ENCODE measurements at regions not wholly inside any gene's neighbourhood (a gene's known extent, or its start where the extent isn't known, plus 50 kb on each side); places are given as distances from the start of the nearest gene placed in this dataset.
A peak's percentile ranks its signal among the peaks of the same experiment; 100 is the strongest.
"Not testable (repeated sequence)": the region's sequence is repeated elsewhere in the genome, so short reads cannot be mapped to it uniquely, and the experiment has no call there.

DNA sequence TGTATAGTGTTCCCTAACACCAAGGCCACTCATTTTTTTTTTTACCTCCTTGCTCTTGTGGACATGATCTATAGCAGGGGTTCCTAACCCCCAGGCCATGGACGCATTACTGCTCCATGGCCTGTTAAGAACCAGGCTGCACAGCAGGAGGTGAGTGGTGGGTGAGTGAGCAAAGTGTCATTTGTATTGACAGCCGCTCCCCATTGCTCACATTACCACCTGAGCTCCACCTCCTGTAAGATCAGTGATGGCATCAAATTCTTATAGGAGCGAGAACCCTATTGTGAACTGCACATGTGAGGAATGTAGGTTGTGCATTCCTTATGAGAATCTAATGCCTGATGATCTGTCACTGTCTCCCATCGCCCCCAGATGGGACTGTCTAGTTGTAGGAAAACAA is 342.0 kb downstream of the SOX9 start:
- Histone ChIP-seq H3K9ac (ENCODE audit: low read depth in 1 of 2, low read length in 2 of 2) (no peak overlapping the region), H3K4me3 (ENCODE audit: low read depth in 1 of 2, low read length in 2 of 2) (no peak overlapping the region), H3K27me3 (ENCODE audit: control insufficient read depth in 1 of 2, insufficient read depth in 2 of 2, low read length in 2 of 2) (no peaks in the 10 kb centered on the region), H3K4me1 (ENCODE audit: control insufficient read depth in 1 of 2, insufficient read depth in 2 of 2, low read length in 2 of 2) (peaks cover 34 to 52% of the 10 kb centered on the region in 2 donors), H3K9me3 (ENCODE audit: control insufficient read depth in 1 of 2, low read length in 2 of 2) (no peaks in the 10 kb centered on the region), H3K36me3 (ENCODE audit: control insufficient read depth in 1 of 2, insufficient read depth in 2 of 2, low read length in 2 of 2) (no peaks in the 10 kb centered on the region), H3K27ac (ENCODE audit: low read depth, low read length) (no peak overlapping the region)

DNA sequence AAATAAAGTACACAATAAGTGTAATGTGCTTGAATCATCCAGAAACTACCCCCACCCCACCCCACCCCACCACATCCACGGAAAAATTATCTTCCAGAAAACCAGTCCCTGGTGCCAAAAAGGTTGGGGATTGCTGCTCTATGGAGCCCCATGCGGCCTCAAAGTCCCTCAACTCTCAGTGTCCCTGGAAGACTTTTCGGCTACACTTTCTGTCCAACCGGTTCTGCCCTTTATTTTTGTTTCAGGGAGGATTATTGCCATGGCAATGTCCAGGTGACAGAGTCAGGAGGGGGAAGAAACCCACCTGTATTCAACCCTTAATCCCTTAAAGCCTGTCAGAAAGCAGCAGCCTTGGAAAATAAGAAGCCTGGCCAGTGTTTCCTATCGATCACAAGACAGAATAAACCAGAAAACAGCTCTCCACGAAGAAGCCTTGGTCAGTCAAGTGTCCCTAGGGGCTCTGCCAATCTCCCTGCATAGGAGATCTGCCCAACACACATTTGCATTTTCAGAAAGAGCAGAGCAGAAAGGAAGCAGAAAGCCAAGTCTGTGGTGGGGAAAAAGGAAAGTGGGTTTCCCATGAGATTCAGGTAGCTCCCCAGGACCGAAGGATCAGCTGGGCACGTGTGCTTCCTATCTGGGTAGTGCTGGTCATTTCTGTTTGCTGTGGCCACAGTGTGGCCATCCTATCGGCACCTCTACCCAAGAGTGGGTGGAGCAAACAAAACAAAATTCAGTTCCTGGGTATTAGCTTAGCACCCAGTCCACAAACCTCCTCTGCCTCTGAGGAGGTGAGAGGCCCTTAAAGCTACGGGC is 342.7 kb downstream of the SOX9 start:
- peaks cover 41 to 52% of the 10 kb centered on the region in 2 donors for H3K4me1 ChIP-seq (ENCODE audit: control insufficient read depth in 1 of 2, insufficient read depth in 2 of 2, low read length in 2 of 2)
- no peaks in the 10 kb centered on the region for H3K27me3 ChIP-seq (ENCODE audit: control insufficient read depth in 1 of 2, insufficient read depth in 2 of 2, low read length in 2 of 2)
- no peak overlapping the region for H3K4me3 ChIP-seq (ENCODE audit: low read depth in 1 of 2, low read length in 2 of 2)
- H3K27ac ChIP-seq (ENCODE audit: low read depth, low read length), result no peak overlapping the region
- no peaks in the 10 kb centered on the region for H3K9me3 ChIP-seq (ENCODE audit: control insufficient read depth in 1 of 2, low read length in 2 of 2)
- H3K9ac ChIP-seq (ENCODE audit: low read depth in 1 of 2, low read length in 2 of 2), result peak overlapping the region in 1 of 2 donors; percentile 43
- H3K36me3 ChIP-seq (ENCODE audit: control insufficient read depth in 1 of 2, insufficient read depth in 2 of 2, low read length in 2 of 2), result no peaks in the 10 kb centered on the region

DNA sequence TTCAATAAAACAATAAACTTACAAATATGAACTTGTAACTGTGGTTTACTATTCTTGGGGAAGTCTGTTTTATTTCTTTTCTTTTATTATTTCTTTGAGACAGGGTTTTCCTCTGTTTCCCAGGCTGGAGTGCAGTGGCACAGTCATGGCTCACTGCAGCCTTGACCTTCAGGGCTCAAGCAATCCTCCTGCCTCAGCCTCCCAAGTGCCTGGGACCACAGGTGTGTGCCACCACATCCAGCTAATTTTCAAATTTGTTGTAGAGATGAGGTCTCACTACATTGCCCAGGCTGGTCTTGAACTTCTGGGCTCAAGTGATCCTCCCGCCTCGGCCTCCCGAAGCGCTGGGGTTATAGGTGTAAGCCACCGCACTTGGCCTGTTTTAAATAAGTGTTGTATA is 343.4 kb downstream of the SOX9 start:
- H3K27me3 ChIP-seq (ENCODE audit: control insufficient read depth in 1 of 2, insufficient read depth in 2 of 2, low read length in 2 of 2); H3K27ac ChIP-seq (ENCODE audit: low read depth, low read length); H3K4me3 ChIP-seq (ENCODE audit: low read depth in 1 of 2, low read length in 2 of 2); H3K9me3 ChIP-seq (ENCODE audit: control insufficient read depth in 1 of 2, low read length in 2 of 2); H3K9ac ChIP-seq (ENCODE audit: low read depth in 1 of 2, low read length in 2 of 2); H3K36me3 ChIP-seq (ENCODE audit: control insufficient read depth in 1 of 2, insufficient read depth in 2 of 2, low read length in 2 of 2): not testable (repeated sequence)
- H3K4me1 ChIP-seq (ENCODE audit: control insufficient read depth in 1 of 2, insufficient read depth in 2 of 2, low read length in 2 of 2), result peaks cover 40 to 55% of the 10 kb centered on the region in 2 donors

DNA sequence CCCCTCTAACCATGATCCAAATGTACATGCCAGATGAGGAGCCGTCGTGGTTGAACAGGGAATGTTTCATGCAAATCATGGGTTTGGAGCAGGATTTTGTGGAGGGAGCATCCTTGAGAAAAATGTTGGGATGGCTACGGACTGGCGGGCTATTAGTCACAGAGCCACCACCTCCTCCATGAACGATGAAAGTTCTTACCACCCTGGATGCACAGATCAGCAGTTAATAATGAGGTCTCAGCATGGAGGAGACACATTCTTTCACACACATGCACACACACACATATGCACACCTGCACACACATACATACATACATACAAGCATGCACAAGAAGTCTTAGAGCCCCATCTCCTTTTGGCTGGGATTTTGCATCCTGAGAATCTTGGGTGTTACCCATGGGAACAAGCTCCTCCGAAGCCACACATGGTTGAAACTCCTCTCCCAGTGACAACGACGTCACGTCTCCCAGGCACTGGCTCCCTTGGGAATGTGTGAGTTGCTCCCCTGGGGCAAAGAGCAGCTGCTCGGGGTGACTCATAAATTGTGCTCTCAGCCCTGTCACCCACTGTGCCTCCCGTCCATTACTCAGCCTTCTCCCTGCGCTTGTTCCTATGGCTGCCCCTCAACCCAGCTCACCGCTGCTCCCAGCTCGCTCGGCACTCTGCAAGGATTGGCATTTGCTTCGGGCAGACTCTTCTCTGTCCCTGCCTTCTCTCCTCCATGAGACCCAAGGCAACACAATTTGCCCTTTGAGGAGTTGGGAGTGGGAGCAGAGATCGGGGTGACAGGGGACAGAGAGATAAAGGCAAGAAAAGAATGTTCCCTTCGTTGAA is 344.6 kb downstream of the SOX9 start:
- H3K4me1 ChIP-seq (ENCODE audit: control insufficient read depth in 1 of 2, insufficient read depth in 2 of 2, low read length in 2 of 2), result peaks cover 37 to 53% of the 10 kb centered on the region in 2 donors
- H3K4me3 ChIP-seq (ENCODE audit: low read depth in 1 of 2, low read length in 2 of 2), result peak overlapping the region in 1 of 2 donors; percentile 16
- no peaks in the 10 kb centered on the region for H3K27me3 ChIP-seq (ENCODE audit: control insufficient read depth in 1 of 2, insufficient read depth in 2 of 2, low read length in 2 of 2)
- H3K36me3 ChIP-seq (ENCODE audit: control insufficient read depth in 1 of 2, insufficient read depth in 2 of 2, low read length in 2 of 2), result no peaks in the 10 kb centered on the region
- H3K27ac ChIP-seq (ENCODE audit: low read depth, low read length), result peak overlapping the region; percentile 76
- H3K9me3 ChIP-seq (ENCODE audit: control insufficient read depth in 1 of 2, low read length in 2 of 2), result no peaks in the 10 kb centered on the region
- peak overlapping the region; percentile 61 to 67 for H3K9ac ChIP-seq (ENCODE audit: low read depth in 1 of 2, low read length in 2 of 2)

DNA sequence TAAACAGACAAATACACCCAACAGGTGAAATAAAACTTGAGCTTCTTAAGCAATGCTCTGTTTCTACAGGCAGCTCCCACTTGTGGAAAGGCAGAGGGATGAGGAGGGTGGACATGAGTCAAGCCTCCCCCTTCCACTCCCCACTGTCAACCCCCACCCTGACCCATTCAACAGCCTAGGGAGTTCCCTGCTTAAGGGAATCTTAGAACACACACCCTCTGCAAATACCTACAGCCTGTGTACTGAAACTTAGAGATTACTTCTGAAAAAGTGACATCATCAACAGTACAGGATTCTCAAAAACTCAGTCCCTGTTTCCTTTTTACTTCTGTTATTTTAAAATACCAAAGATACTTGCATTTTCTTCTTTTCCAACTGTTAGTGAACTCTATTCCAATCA is 345.4 kb downstream of the SOX9 start:
- Histone ChIP-seq H3K4me1 (ENCODE audit: control insufficient read depth in 1 of 2, insufficient read depth in 2 of 2, low read length in 2 of 2) (peaks cover 39 to 53% of the 10 kb centered on the region in 2 donors), H3K36me3 (ENCODE audit: control insufficient read depth in 1 of 2, insufficient read depth in 2 of 2, low read length in 2 of 2) (no peaks in the 10 kb centered on the region), H3K9ac (ENCODE audit: low read depth in 1 of 2, low read length in 2 of 2) (peak overlapping the region; percentile 61 to 67), H3K27me3 (ENCODE audit: control insufficient read depth in 1 of 2, insufficient read depth in 2 of 2, low read length in 2 of 2) (no peaks in the 10 kb centered on the region), H3K9me3 (ENCODE audit: control insufficient read depth in 1 of 2, low read length in 2 of 2) (no peaks in the 10 kb centered on the region), H3K27ac (ENCODE audit: low read depth, low read length) (peak overlapping the region; percentile 76), H3K4me3 (ENCODE audit: low read depth in 1 of 2, low read length in 2 of 2) (no peak overlapping the region)

DNA sequence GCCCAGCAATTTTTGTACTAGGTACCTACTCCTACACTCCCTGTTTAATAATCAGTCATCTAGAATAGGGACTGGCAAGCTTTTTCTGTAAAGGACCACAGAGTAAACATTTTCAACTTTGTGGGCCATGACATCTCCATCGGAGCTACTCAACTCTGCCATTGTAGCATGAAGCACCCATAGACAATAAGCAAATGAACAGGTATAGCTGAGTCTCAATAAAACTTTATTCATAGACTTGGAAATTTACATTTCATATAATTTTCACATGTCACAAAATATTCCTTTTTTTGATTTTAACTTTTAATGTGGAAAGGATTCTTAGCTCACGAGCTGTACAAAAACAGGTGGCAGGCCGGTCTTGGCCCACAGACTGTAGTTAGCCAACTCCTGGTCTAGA is 345.8 kb downstream of the SOX9 start:
- Histone ChIP-seq H3K9ac (ENCODE audit: low read depth in 1 of 2, low read length in 2 of 2) (no peak overlapping the region), H3K36me3 (ENCODE audit: control insufficient read depth in 1 of 2, insufficient read depth in 2 of 2, low read length in 2 of 2) (no peaks in the 10 kb centered on the region), H3K27ac (ENCODE audit: low read depth, low read length) (no peak overlapping the region), H3K4me3 (ENCODE audit: low read depth in 1 of 2, low read length in 2 of 2) (no peak overlapping the region), H3K4me1 (ENCODE audit: control insufficient read depth in 1 of 2, insufficient read depth in 2 of 2, low read length in 2 of 2) (peaks cover 41 to 55% of the 10 kb centered on the region in 2 donors), H3K9me3 (ENCODE audit: control insufficient read depth in 1 of 2, low read length in 2 of 2) (no peaks in the 10 kb centered on the region), H3K27me3 (ENCODE audit: control insufficient read depth in 1 of 2, insufficient read depth in 2 of 2, low read length in 2 of 2) (no peaks in the 10 kb centered on the region)

DNA sequence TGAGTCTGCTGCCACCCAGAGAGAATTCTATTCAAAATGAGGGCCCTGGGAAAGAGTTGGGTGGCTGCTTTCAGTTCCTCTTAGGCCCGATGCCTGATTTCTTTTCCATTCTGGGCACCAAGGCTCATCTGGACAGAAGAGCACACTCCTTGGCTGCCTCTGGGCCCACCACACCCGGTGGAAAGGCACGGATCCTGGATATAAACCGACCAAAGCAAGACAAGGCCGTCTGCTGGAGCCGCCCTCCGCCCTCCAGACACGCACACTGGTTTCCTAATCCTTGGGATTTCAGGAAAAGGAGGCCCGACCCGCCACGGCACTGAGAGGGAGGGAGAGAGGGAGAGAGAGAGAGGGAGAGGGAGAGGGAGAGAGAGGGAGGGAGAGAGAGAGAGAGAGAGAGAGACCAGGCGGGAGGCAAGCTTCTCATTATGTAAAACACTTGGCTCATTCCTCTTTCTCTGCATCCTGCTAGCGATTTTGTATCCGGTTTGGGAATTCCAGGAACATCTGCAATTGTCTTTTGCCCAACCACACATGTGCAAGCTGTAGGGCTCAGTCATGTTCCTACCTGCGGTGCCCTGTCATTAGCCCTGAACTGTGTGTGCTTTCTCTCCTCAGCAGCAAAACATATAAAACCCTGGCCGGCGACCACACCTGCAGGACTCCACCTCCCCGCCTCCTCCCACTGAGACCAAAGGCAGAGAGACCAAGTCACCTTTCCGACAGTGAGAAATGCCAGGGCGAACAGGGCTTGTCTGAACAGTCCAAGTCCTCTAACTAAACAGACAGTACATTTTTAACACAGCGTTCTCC is 347.2 kb downstream of the SOX9 start:
- H3K36me3 ChIP-seq (ENCODE audit: control insufficient read depth in 1 of 2, insufficient read depth in 2 of 2, low read length in 2 of 2), result no peaks in the 10 kb centered on the region
- H3K9ac ChIP-seq (ENCODE audit: low read depth in 1 of 2, low read length in 2 of 2), result peak overlapping the region; percentile 57 to 70
- H3K9me3 ChIP-seq (ENCODE audit: control insufficient read depth in 1 of 2, low read length in 2 of 2), result no peaks in the 10 kb centered on the region
- no peaks in the 10 kb centered on the region for H3K27me3 ChIP-seq (ENCODE audit: control insufficient read depth in 1 of 2, insufficient read depth in 2 of 2, low read length in 2 of 2)
- H3K4me1 ChIP-seq (ENCODE audit: control insufficient read depth in 1 of 2, insufficient read depth in 2 of 2, low read length in 2 of 2), result peaks cover 51 to 67% of the 10 kb centered on the region in 2 donors
- H3K27ac ChIP-seq (ENCODE audit: low read depth, low read length), result peak overlapping the region; percentile 39
- peak overlapping the region; percentile 33 to 43 for H3K4me3 ChIP-seq (ENCODE audit: low read depth in 1 of 2, low read length in 2 of 2)

DNA sequence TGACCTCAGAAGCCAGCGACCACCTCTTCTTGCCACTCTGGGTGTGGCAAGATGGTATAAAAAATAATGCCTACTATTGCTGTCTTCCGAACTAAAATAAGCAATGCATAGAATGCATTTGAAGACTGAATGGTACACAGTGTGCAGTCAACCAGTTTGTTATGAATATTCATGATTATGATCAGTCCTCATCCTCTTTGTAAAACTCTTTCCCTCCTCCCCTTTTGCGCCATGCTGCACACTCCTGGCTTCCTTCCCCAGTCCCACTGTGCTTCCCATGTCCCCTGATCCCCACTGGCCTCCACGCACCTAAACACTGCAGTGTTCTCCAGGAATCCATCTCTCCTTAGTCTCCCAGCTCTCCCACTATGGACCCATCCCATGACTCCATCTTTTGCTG is 348.0 kb downstream of the SOX9 start:
- Histone ChIP-seq H3K27me3 (ENCODE audit: control insufficient read depth in 1 of 2, insufficient read depth in 2 of 2, low read length in 2 of 2) (no peaks in the 10 kb centered on the region), H3K9ac (ENCODE audit: low read depth in 1 of 2, low read length in 2 of 2) (peak overlapping the region in 1 of 2 donors; percentile 57), H3K36me3 (ENCODE audit: control insufficient read depth in 1 of 2, insufficient read depth in 2 of 2, low read length in 2 of 2) (no peaks in the 10 kb centered on the region), H3K4me3 (ENCODE audit: low read depth in 1 of 2, low read length in 2 of 2) (peak overlapping the region in 1 of 2 donors; percentile 33), H3K4me1 (ENCODE audit: control insufficient read depth in 1 of 2, insufficient read depth in 2 of 2, low read length in 2 of 2) (peaks cover 49 to 67% of the 10 kb centered on the region in 2 donors), H3K27ac (ENCODE audit: low read depth, low read length) (no peak overlapping the region), H3K9me3 (ENCODE audit: control insufficient read depth in 1 of 2, low read length in 2 of 2) (no peaks in the 10 kb centered on the region)

DNA sequence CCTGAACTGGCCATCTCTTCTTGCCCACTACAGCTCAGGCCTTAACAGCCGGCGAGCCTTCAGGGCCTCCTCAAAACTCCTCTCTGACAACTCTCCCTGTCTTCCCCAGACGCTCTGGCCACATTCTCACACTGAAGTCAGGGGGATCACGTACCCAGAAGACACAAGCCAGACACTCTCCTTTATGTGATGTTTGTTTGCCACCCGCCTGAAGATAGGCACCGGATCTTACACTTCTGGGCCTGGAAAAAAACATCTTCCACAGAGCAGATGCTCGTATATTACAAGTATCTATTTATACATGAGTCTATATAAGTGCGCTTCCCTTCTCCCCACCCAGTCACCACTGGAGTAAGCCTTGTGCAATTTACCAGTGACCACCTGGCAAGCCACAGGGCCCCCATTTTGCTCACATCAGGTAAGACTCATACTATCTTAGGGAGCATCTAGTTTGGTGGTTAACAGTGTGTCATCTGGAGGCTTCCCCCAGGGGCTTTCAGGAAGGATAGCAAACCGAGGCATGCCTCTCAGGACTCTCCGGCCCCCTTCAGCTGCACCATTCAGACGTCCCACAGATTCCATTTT is 349.4 kb downstream of the SOX9 start:
- Histone ChIP-seq H3K27me3 (ENCODE audit: control insufficient read depth in 1 of 2, insufficient read depth in 2 of 2, low read length in 2 of 2) (no peaks in the 10 kb centered on the region), H3K4me3 (ENCODE audit: low read depth in 1 of 2, low read length in 2 of 2) (no peak overlapping the region), H3K9me3 (ENCODE audit: control insufficient read depth in 1 of 2, low read length in 2 of 2) (no peaks in the 10 kb centered on the region), H3K36me3 (ENCODE audit: control insufficient read depth in 1 of 2, insufficient read depth in 2 of 2, low read length in 2 of 2) (no peaks in the 10 kb centered on the region), H3K4me1 (ENCODE audit: control insufficient read depth in 1 of 2, insufficient read depth in 2 of 2, low read length in 2 of 2) (peaks cover 42 to 66% of the 10 kb centered on the region in 2 donors), H3K27ac (ENCODE audit: low read depth, low read length) (no peak overlapping the region), H3K9ac (ENCODE audit: low read depth in 1 of 2, low read length in 2 of 2) (no peak overlapping the region)

Measured in duodenal mucosa (tissue), 2 donors.